OCI-LY7 (cell line): ENCODE measurements at regions not wholly inside any gene's neighbourhood (a gene's known extent, or its start where the extent isn't known, plus 50 kb on each side); places are given as distances from the start of the nearest gene placed in this dataset.

Source experiments
- CTCF ChIP-seq: fragments of 200-600 bp; sonication (generic); conservative IDR thresholded peaks from 2 replicates; pipeline ENCODE4 v1.5.1; 2014; ENCODE audit warnings: mild to moderate bottlenecking, antibody characterized with exemption, low read length, moderate library complexity, mixed read lengths
- EZH2phosphoT487 ChIP-seq: fragments of 200-600 bp; sonication (generic); IDR thresholded peaks from 2 replicates; pipeline ENCODE4 v1.6.1; 2018; ENCODE audit warnings: low read depth, borderline replicate concordance, mild to moderate bottlenecking, mixed run types, antibody characterized with exemption, low read length, moderate library complexity, mixed read lengths

- TF ChIP-seq CTCF (no peak), EZH2phosphoT487 (no peak)
Measured at GRCh38 chr3:494190-494589, 297.6 kb downstream of the CHL1 start.
